Neural cell (in vitro differentiated cells): ENCODE measurements at regions not wholly inside any gene's neighbourhood (a gene's known extent, or its start where the extent isn't known, plus 50 kb on each side); places are given as distances from the start of the nearest gene placed in this dataset.

Experiments
- H2AFZ ChIP-seq: fragments of 200-600, 300-800 bp; sonication (generic), shearing (Covaris generic); 2 replicates; pipeline ENCODE4 v1.6.0; 2014; ENCODE audit warnings: low read depth, mild to moderate bottlenecking, antibody characterized with exemption, low read length, moderate library complexity
- H3F3A ChIP-seq: fragments of 200-600 bp; shearing (Covaris generic); 2 replicates; pipeline ENCODE4 v1.6.1; 2016; ENCODE audit warnings: mild to moderate bottlenecking, moderate library complexity, mixed read lengths, antibody characterized with exemption, low read length; ENCODE audit not compliant: insufficient read depth, poor library complexity, severe bottlenecking
- H3K27ac ChIP-seq: fragments of 200-600, 300-800 bp; sonication (generic), shearing (Covaris generic); 2 replicates; pipeline ENCODE4 v1.5.1; 2014; ENCODE audit warnings: mild to moderate bottlenecking, low read length, moderate library complexity
- H3K27me3 ChIP-seq: fragments of 300-800, 200-600 bp; sonication (generic), shearing (Covaris generic); 2 replicates; pipeline ENCODE4 v1.6.0; 2014; ENCODE audit warnings: mild to moderate bottlenecking, low read depth, low read length, moderate library complexity; ENCODE audit not compliant: insufficient read depth
- H3K36me3 ChIP-seq: fragments of 300-800, 200-600 bp; sonication (generic), shearing (Covaris generic); 2 replicates; pipeline ENCODE4 v1.5.1; 2014; ENCODE audit warnings: mild to moderate bottlenecking, antibody characterized with exemption, low read length, moderate library complexity; ENCODE audit not compliant: insufficient read depth
- H3K4me2 ChIP-seq: fragments of 300-800, 200-600 bp; sonication (generic), shearing (Covaris generic); 2 replicates; pipeline ENCODE4 v1.6.0; 2014; ENCODE audit warnings: mild to moderate bottlenecking, low read length
- H3K4me3 ChIP-seq: fragments of 300-800, 200-600 bp; sonication (generic), shearing (Covaris generic); 2 replicates; pipeline ENCODE4 v1.5.1; 2014; ENCODE audit warnings: mild to moderate bottlenecking, low read length, moderate library complexity
- H3K79me2 ChIP-seq: fragments of 200-600 bp; shearing (Covaris generic); replicated peaks from 2 replicates; pipeline ENCODE4 v1.6.0; 2014; ENCODE audit warnings: mild to moderate bottlenecking, low read length, moderate library complexity; ENCODE audit not compliant: insufficient read depth
- H3K9ac ChIP-seq: fragments of 300-800, 200-600 bp; sonication (generic), shearing (Covaris generic); 2 replicates; pipeline ENCODE4 v1.6.1; 2016; ENCODE audit warnings: mild to moderate bottlenecking, low read length, mixed read lengths
- H3K9me2 ChIP-seq: fragments of 200-600 bp; shearing (Covaris generic); 2 replicates; pipeline ENCODE4 v1.6.1; 2016; ENCODE audit warnings: mild to moderate bottlenecking, low read length, mixed read lengths; ENCODE audit not compliant: insufficient read depth
- H3K9me3 ChIP-seq: fragments of 200-600, 300-800 bp; sonication (generic), shearing (Covaris generic); 2 replicates; pipeline ENCODE4 v1.6.1; 2016; ENCODE audit warnings: mild to moderate bottlenecking, mixed run types, low read length, moderate library complexity, mixed read lengths
- H4K20me1 ChIP-seq: fragments of 200-600 bp; shearing (Covaris generic); 2 replicates; pipeline ENCODE4 v1.6.1; 2016; ENCODE audit warnings: mild to moderate bottlenecking, mixed run types; ENCODE audit not compliant: insufficient read depth
- CTCF ChIP-seq: fragments of 450-650 bp; IDR thresholded peaks from 2 replicates; pipeline ENCODE4 v1.5.1; 2014; ENCODE audit warnings: antibody characterized with exemption, mild to moderate bottlenecking, moderate library complexity; ENCODE audit not compliant: poor library complexity, severe bottlenecking
- EP300 ChIP-seq: fragments of 450-650 bp; conservative IDR thresholded peaks from 2 replicates; pipeline ENCODE4 v1.6.1; 2014; ENCODE audit warnings: antibody characterized with exemption, mild to moderate bottlenecking, moderate library complexity; ENCODE audit not compliant: poor library complexity, severe bottlenecking
- EZH2 ChIP-seq: fragments of 200-600, 300-800 bp; shearing (Covaris generic), sonication (generic); IDR thresholded peaks from 2 replicates; pipeline ENCODE4 v1.6.1; 2014; ENCODE audit warnings: antibody characterized with exemption, low read length, borderline replicate concordance, mild to moderate bottlenecking; ENCODE audit not compliant: insufficient read depth, poor library complexity, severe bottlenecking
- MXI1 ChIP-seq: fragments of 450-650 bp; conservative IDR thresholded peaks from 2 replicates; pipeline ENCODE4 v1.6.1; 2014; ENCODE audit warnings: antibody characterized with exemption, mild to moderate bottlenecking; ENCODE audit not compliant: poor library complexity, severe bottlenecking
- POLR2AphosphoS5 ChIP-seq: IDR thresholded peaks from 2 replicates; pipeline ENCODE4 v1.6.1; 2012
- RAD21 ChIP-seq: fragments of 450-650 bp; conservative IDR thresholded peaks from 2 replicates; pipeline ENCODE4 v1.6.1; 2014; ENCODE audit warnings: antibody characterized with exemption, mild to moderate bottlenecking, moderate library complexity
- REST ChIP-seq: IDR thresholded peaks from 2 replicates; pipeline ENCODE4 v1.6.1; 2012; ENCODE audit warnings: borderline replicate concordance
- SMC3 ChIP-seq: fragments of 450-650 bp; conservative IDR thresholded peaks from 2 replicates; pipeline ENCODE4 v1.6.1; 2014; ENCODE audit warnings: antibody characterized with exemption, mild to moderate bottlenecking, moderate library complexity; ENCODE audit not compliant: poor library complexity
- TAF1 ChIP-seq: IDR thresholded peaks from 2 replicates; pipeline ENCODE4 v1.6.1; 2012; ENCODE audit warnings: low read depth

- Histone ChIP-seq H3K27me3 (no peaks in the 10 kb centered on the region), H3K4me3 (no peak overlapping the region), H3K27ac (no peak overlapping the region), H3F3A (no peaks in the 10 kb centered on the region), H3K9me3 (no peaks in the 10 kb centered on the region), H3K9ac (no peak overlapping the region), H3K36me3 (no peaks in the 10 kb centered on the region), H2AFZ (no peak overlapping the region), H3K9me2 (no peaks in the 10 kb centered on the region), H4K20me1 (no peaks in the 10 kb centered on the region), H3K4me2 (no peak overlapping the region), H3K79me2 (no peaks in the 10 kb centered on the region)
- TF ChIP-seq TAF1: no peak
- no peak for TF ChIP-seq REST
- TF ChIP-seq MXI1: no peak
- TF ChIP-seq EZH2: no peak
These were observed 180.2 kb upstream of the FZD8 start for GRCh38 chr10:35822316-35822715.

- H3K27me3 ChIP-seq: no peaks in the 10 kb centered on the region
- no peaks in the 10 kb centered on the region for H4K20me1 ChIP-seq
- no peak overlapping the region for H2AFZ ChIP-seq
- H3K9me3 ChIP-seq: no peaks in the 10 kb centered on the region
- H3K27ac ChIP-seq: no peak overlapping the region
- TF ChIP-seq REST: no peak
- no peak for TF ChIP-seq EP300
- TF ChIP-seq EZH2: no peak
- TF ChIP-seq SMC3: no peak
- no peak for TF ChIP-seq CTCF
- no peak for TF ChIP-seq RAD21
- TF ChIP-seq MXI1: no peak
- TF ChIP-seq POLR2AphosphoS5: no peak
- TF ChIP-seq TAF1: no peak
- H3K36me3 ChIP-seq: no peaks in the 10 kb centered on the region
- H3K9ac ChIP-seq: no peak overlapping the region
- H3K4me2 ChIP-seq: no peak overlapping the region
- no peaks in the 10 kb centered on the region for H3K9me2 ChIP-seq
- H3K4me3 ChIP-seq: no peak overlapping the region
- no peaks in the 10 kb centered on the region for H3F3A ChIP-seq
- no peaks in the 10 kb centered on the region for H3K79me2 ChIP-seq
These were observed 179.3 kb upstream of the FZD8 start for GRCh38 chr10:35821339-35821911.
